ENCODE measurements at regions not wholly inside any gene's neighbourhood (a gene's known extent, or its start where the extent isn't known, plus 50 kb on each side); places are given as distances from the start of the nearest gene placed in this dataset.

DNA sequence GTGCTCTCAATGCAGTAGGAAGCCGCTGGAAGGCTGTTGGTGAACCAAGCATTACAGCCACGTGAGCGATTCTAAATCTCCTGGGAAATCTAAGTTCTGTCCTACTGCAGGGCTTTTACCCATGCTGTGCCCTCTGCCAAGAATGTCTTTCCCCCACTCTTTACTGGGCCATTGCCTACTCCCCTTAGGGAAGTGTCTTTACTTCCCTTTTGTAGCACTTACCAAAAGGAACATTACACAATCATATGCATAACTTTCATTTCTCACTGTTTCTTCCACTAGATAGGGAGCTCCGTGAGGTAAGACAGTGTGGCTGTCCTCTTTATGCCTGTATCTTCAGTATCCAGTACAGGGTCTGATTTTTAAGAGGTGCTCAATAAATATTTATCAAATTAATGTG lies 241.7 kb upstream of the NR4A3 start:
- TF ChIP-seq POLR2A (IDR thresholded peaks at IDR 0.05) (no peak), EP300 (IDR thresholded peaks at IDR 0.05) (no peak)
- TF ChIP-seq, protein P1, sequence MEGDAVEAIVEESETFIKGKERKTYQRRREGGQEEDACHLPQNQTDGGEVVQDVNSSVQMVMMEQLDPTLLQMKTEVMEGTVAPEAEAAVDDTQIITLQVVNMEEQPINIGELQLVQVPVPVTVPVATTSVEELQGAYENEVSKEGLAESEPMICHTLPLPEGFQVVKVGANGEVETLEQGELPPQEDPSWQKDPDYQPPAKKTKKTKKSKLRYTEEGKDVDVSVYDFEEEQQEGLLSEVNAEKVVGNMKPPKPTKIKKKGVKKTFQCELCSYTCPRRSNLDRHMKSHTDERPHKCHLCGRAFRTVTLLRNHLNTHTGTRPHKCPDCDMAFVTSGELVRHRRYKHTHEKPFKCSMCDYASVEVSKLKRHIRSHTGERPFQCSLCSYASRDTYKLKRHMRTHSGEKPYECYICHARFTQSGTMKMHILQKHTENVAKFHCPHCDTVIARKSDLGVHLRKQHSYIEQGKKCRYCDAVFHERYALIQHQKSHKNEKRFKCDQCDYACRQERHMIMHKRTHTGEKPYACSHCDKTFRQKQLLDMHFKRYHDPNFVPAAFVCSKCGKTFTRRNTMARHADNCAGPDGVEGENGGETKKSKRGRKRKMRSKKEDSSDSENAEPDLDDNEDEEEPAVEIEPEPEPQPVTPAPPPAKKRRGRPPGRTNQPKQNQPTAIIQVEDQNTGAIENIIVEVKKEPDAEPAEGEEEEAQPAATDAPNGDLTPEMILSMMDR (IDR thresholded peaks at IDR 0.05): no peak
- WGBS, 3 donors: 86 to 94% (median 87%) methylated on average over 4 of the region's 4 CpGs

DNA sequence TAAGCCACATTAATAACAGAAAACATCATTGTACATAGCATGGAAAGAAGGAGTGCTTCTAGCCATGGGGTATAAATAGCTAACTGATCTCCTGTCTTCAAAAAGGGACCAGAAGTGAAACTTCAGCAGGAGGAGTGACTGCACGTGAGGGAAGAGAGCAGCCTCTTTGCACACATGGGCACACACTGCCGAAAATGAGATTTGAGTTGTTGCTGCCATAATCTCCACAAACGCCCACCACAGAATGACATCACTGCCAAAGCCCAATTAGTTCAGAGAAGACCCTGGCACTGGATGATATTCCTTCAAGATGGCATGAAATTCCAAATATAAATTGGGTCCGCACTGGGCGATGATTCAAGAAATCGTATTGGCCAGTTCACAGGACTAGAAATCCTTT lies 238.9 kb upstream of the NR4A3 start:
- H3K9me3 ChIP-seq: no peaks in the 10 kb centered on the region
- intact Hi-C loops (cut with DNase I): no loop called here
- WGBS, 3 donors: 72 to 83% (median 77%) methylated on average over 6 of the region's 6 CpGs
- H3K27me3 ChIP-seq: no peaks in the 10 kb centered on the region
- TF ChIP-seq POLR2A (IDR thresholded peaks at IDR 0.05) (no peak), EP300 (IDR thresholded peaks at IDR 0.05) (no peak)
- TF ChIP-seq, protein P1 (IDR thresholded peaks at IDR 0.05): no peak
- H3K4me3 ChIP-seq: no peak overlapping the region
- no peak overlapping the region for H3K27ac ChIP-seq
- H3K4me1 ChIP-seq (ENCODE audit: insufficient read depth): no peaks in the 10 kb centered on the region
- DNase-seq: no peak
- no peaks in the 10 kb centered on the region for H3K36me3 ChIP-seq

More for the DNA sequence above, 241.7 kb upstream of the NR4A3 start:
- no peaks in the 10 kb centered on the region for H3K36me3 ChIP-seq
- no peak overlapping the region for H3K27ac ChIP-seq
- H3K4me3 ChIP-seq: no peak overlapping the region
- H3K9me3 ChIP-seq: no peaks in the 10 kb centered on the region
- no peak for DNase-seq
- intact Hi-C loops (cut with DNase I): no loop called here
- H3K4me1 ChIP-seq (ENCODE audit: insufficient read depth): no peaks in the 10 kb centered on the region
- H3K27me3 ChIP-seq: no peaks in the 10 kb centered on the region

DNA sequence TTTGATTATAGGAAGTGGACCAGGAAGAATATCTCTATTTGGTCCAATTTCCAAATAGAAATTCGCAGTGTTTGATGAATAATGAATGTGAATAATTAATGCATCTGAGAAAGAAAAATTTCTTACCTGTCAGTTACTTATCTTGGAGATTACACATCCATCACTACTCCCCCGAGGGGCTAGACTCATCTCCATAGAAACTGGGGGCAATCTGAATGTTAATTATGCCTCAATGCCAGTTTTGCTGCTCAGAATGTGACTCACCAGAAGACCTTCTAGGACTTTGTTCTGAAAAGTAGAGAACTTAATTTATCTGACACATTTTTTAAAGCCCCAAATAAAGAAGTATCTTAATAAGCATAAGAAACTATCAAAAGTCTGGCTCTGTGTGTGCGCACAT lies 233.4 kb upstream of the NR4A3 start:
- intact Hi-C loops (cut with DNase I): no loop called here
- Histone ChIP-seq H3K9me3 (no peaks in the 10 kb centered on the region), H3K27me3 (no peaks in the 10 kb centered on the region), H3K4me3 (no peak overlapping the region), H3K36me3 (no peaks in the 10 kb centered on the region), H3K27ac (no peak overlapping the region), H3K4me1 (ENCODE audit: insufficient read depth) (no peaks in the 10 kb centered on the region)
- TF ChIP-seq POLR2A (IDR thresholded peaks at IDR 0.05): no peak
- no peak for TF ChIP-seq EP300 (IDR thresholded peaks at IDR 0.05)
- TF ChIP-seq, protein P1 (IDR thresholded peaks at IDR 0.05): no peak
- no peak for DNase-seq
- 53 to 60% (median 55%) methylated on average over 3 of the region's 3 CpGs for WGBS, 3 donors

DNA sequence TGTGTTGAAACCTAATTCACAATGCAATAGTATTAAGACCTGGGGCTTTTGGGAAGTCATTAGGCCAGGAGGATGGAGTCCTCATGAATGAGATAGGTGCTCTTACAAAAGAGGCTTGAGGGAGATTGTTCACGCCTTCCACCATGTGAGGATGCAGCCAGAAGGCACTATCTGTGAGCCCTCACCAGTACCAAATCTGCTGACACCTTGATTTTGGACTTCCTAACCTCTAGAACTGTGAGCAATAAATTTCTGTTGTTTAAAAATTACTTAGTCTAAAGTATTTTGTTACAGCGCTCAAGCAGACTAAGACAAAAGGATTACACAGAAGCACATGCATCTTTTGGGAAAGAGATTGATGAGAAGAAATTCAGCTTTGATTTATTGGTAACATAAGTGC lies 232.9 kb upstream of the NR4A3 start:
- no peak overlapping the region for H3K4me3 ChIP-seq
- H3K27me3 ChIP-seq: no peaks in the 10 kb centered on the region
- H3K9me3 ChIP-seq: no peaks in the 10 kb centered on the region
- no peak overlapping the region for H3K27ac ChIP-seq
- H3K4me1 ChIP-seq (ENCODE audit: insufficient read depth): no peaks in the 10 kb centered on the region
- WGBS, 3 donors: 90 to 97% (median 93%) methylated on average over 2 of the region's 2 CpGs
- no peak for DNase-seq
- intact Hi-C loops (cut with DNase I): no loop called here
- H3K36me3 ChIP-seq: no peaks in the 10 kb centered on the region
- TF ChIP-seq POLR2A (IDR thresholded peaks at IDR 0.05): no peak
- TF ChIP-seq, protein P1 (IDR thresholded peaks at IDR 0.05): no peak
- TF ChIP-seq EP300 (IDR thresholded peaks at IDR 0.05): no peak

DNA sequence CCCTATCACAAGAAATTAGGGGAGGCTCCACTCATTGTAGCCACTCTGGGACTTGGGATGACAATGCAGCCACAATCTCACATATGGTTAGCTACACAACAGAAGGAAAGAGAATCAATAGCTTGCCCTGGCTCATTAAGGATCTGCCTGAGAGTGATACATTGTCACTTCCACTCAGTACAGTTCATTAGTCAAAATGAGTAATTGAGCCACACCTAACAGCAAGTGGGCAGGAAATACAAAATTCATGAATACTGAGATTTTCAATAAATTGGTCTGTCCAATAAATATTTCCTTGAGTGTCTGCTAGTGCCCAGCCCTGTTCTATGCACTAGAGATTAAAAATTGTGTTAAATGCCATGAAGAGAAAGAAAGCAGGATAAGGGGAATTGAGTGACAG lies 231.3 kb upstream of the NR4A3 start:
- no peaks in the 10 kb centered on the region for H3K27me3 ChIP-seq
- intact Hi-C loops (cut with DNase I): no loop called here
- DNase-seq: no peak
- H3K4me1 ChIP-seq (ENCODE audit: insufficient read depth): no peaks in the 10 kb centered on the region
- no peak overlapping the region for H3K27ac ChIP-seq
- no peaks in the 10 kb centered on the region for H3K9me3 ChIP-seq
- TF ChIP-seq EP300 (IDR thresholded peaks at IDR 0.05) (no peak), POLR2A (IDR thresholded peaks at IDR 0.05) (no peak)
- TF ChIP-seq, protein P1 (IDR thresholded peaks at IDR 0.05): no peak
- no peaks in the 10 kb centered on the region for H3K36me3 ChIP-seq
- H3K4me3 ChIP-seq: no peak overlapping the region
